Astrocyte (in vitro differentiated cells and primary cell): ENCODE measurements at regions not wholly inside any gene's neighbourhood (a gene's known extent, or its start where the extent isn't known, plus 50 kb on each side); places are given as distances from the start of the nearest gene placed in this dataset.

Experiments used
- CTCF ChIP-seq: IDR thresholded peaks from 2 replicates; pipeline ENCODE4 v1.5.1; 2011; ENCODE audit warnings: low read depth, mild to moderate bottlenecking, inconsistent platforms, low read length, moderate library complexity; ENCODE audit not compliant: insufficient read depth
- EZH2 ChIP-seq: IDR thresholded peaks from 2 replicates; pipeline ENCODE4 v1.6.1; 2012; ENCODE audit warnings: mild to moderate bottlenecking, low read length, inconsistent platforms; ENCODE audit not compliant: insufficient read depth

DNA sequence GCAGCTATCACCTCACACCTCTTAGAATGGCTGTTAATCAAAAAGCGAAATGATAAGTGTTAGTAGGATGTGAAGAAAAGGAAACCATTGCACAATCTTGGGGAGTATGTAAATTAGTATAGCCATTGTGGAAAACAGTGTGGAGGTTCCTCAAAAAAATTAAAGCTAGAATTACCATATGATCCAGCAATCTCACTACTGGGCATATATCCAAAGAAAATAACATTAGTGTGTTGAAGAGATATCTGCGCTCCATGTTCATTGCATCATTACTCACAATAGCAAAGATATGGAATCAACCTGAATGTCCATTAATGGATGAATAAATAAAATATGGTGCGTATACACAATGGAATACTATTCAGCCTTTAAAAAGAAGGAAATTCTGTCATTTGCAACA is 68.9 kb downstream of the SNRPE start:
- TF ChIP-seq EZH2 (no peak), CTCF (no peak)
